ENCODE measurements at regions not wholly inside any gene's neighbourhood (a gene's known extent, or its start where the extent isn't known, plus 50 kb on each side); places are given as distances from the start of the nearest gene placed in this dataset.

- TF ChIP-seq BACH2 (CRISPR knock-in tag; IDR thresholded peaks at IDR 0.05; ENCODE audit: borderline replicate concordance) (no peak), TSHZ2 (CRISPR knock-in tag; IDR thresholded peaks at IDR 0.05) (no peak), OSR1 (CRISPR knock-in tag; IDR thresholded peaks at IDR 0.05) (no peak), TOX (CRISPR knock-in tag; IDR thresholded peaks at IDR 0.05; ENCODE audit: borderline replicate concordance) (no peak), ZC3H10 (CRISPR knock-in tag; IDR thresholded peaks at IDR 0.05) (no peak), RARB (CRISPR knock-in tag; IDR thresholded peaks at IDR 0.05) (no peak), ZFP30 (CRISPR knock-in tag; IDR thresholded peaks at IDR 0.05) (no peak), ZNF70 (CRISPR knock-in tag; IDR thresholded peaks at IDR 0.05) (no peak), CSRNP3 (CRISPR knock-in tag; IDR thresholded peaks at IDR 0.05) (no peak), ZNF565 (CRISPR knock-in tag; conservative IDR thresholded peaks at IDR 0.05; ENCODE audit: low read depth) (no peak), PATZ1 (CRISPR knock-in tag; IDR thresholded peaks at IDR 0.05; ENCODE audit: borderline replicate concordance) (no peak), ISL1 (CRISPR knock-in tag; IDR thresholded peaks at IDR 0.05) (no peak), POU6F1 (CRISPR knock-in tag; IDR thresholded peaks at IDR 0.05; ENCODE audit: borderline replicate concordance, low read depth) (no peak), PPARA (CRISPR knock-in tag; IDR thresholded peaks at IDR 0.05; ENCODE audit: borderline replicate concordance) (no peak), ZNF8 (CRISPR knock-in tag; IDR thresholded peaks at IDR 0.05) (no peak), ESRRG (CRISPR knock-in tag; IDR thresholded peaks at IDR 0.05) (no peak), TCF4 (CRISPR knock-in tag; IDR thresholded peaks at IDR 0.05; ENCODE audit: borderline replicate concordance) (no peak), CREB5 (CRISPR knock-in tag; IDR thresholded peaks at IDR 0.05; ENCODE audit: low read depth) (no peak)
- ATAC-seq = no peak
These were observed 451.0 kb upstream of the SALL3 start for GRCh38 chr18:78528411-78529258.

DNA sequence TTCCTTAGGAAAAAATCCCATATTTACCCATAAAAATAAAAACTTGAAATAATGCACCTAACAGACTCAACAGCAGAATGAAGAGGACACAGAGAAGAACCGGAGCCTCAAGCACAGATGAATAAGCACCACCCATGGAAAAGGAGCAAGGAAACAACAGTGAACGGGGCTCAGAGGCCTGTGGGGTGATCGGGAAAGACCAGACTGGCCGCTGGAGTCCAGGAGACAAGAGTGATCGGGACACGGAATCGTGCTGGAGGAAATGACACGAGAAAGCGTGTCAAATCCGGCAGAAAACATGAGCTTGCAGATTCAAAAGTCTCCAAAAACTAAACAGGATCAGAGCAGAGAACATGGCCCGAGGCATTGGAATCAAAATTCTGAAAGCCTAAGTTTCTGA lies 448.0 kb upstream of the SALL3 start:
- TF ChIP-seq ARNTL (CRISPR knock-in tag; IDR thresholded peaks at IDR 0.05; ENCODE audit: borderline replicate concordance, low read depth) = no peak
- no peak for TF ChIP-seq ZFP30 (CRISPR knock-in tag; IDR thresholded peaks at IDR 0.05)
- no peak for TF ChIP-seq ZFP3 (CRISPR knock-in tag; IDR thresholded peaks at IDR 0.05)
- no peak for TF ChIP-seq CSRNP3 (CRISPR knock-in tag; IDR thresholded peaks at IDR 0.05)
- TF ChIP-seq ZNF565 (CRISPR knock-in tag; conservative IDR thresholded peaks at IDR 0.05; ENCODE audit: low read depth) = no peak
- TF ChIP-seq ESRRG (CRISPR knock-in tag; IDR thresholded peaks at IDR 0.05) = no peak
- no peak for TF ChIP-seq RARB (CRISPR knock-in tag; IDR thresholded peaks at IDR 0.05)
- no peak for TF ChIP-seq BACH2 (CRISPR knock-in tag; IDR thresholded peaks at IDR 0.05; ENCODE audit: borderline replicate concordance)
- TF ChIP-seq PPARA (CRISPR knock-in tag; IDR thresholded peaks at IDR 0.05; ENCODE audit: borderline replicate concordance) = no peak
- no peak for TF ChIP-seq ISL1 (CRISPR knock-in tag; IDR thresholded peaks at IDR 0.05)
- no peak for TF ChIP-seq ZC3H10 (CRISPR knock-in tag; IDR thresholded peaks at IDR 0.05)
- no peak for TF ChIP-seq TOX (CRISPR knock-in tag; IDR thresholded peaks at IDR 0.05; ENCODE audit: borderline replicate concordance)
- no peak for TF ChIP-seq TCF4 (CRISPR knock-in tag; IDR thresholded peaks at IDR 0.05; ENCODE audit: borderline replicate concordance)
- no peak for TF ChIP-seq GLIS3 (CRISPR knock-in tag; IDR thresholded peaks at IDR 0.05)
- no peak for TF ChIP-seq SNAI2 (CRISPR knock-in tag; IDR thresholded peaks at IDR 0.05)
- no peak for TF ChIP-seq ZNF70 (CRISPR knock-in tag; IDR thresholded peaks at IDR 0.05)
- no peak for ATAC-seq
